ENCODE measurements at regions not wholly inside any gene's neighbourhood (a gene's known extent, or its start where the extent isn't known, plus 50 kb on each side); places are given as distances from the start of the nearest gene placed in this dataset.

DNA sequence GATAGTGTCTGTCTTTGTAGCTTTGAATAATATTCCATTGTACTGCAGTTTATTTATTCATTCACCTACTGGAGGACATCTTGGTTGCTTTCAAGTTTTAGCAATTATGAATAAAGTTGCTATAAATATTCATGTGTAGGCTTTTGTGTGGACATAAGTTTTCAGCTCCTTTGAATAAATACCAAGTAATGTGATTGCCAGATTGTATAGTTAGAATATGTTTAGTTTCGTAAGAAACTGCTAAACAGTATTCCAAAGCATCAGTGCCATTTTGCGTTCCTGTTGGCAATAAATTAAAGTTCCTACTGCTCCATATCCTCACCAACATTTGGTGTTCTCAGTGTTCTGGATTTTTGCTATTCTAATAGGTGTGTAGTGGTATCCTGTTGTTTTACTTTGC is 311.7 kb upstream of the FMN2 start:
- no peak for DNase-seq

DNA sequence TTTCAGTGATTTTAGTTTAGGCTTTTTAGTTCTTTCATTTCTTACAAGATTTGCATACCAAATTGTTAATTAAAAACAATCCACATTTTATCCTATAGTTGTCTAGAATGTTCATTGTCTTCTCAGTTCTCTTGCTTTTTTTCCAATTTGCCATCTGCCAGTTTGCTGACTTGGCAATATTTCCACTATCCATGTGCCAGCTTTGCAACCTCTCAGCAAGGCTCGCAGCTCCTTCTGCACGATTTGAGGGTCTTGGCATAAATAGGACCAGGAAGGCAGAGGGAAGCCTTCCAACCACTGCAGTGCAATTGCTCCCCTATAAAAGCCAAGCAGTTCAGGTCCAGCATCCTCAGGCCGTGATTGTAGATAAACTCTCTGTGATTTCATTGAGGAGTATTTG is 306.8 kb upstream of the FMN2 start:
- DNase-seq, result no peak

DNA sequence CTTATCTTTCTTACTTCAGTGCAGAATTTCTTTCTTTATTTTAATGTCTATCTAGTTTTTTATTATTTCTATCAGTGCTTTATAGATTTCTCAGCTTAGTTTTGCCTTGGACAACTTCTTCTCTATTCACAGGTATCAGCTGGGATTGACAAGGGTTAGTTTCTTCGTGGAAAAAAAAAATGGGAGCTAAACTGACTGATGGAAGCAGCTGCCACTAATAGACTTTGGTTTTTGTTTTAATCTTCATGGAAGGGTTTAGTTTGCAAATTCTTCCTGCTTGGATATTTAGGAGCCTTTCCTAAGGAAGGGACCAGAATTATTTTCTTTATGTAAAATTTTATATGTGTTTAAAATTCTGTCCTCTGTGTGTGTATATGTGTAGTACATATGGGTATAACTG is 306.1 kb upstream of the FMN2 start:
- DNase-seq, result no peak

DNA sequence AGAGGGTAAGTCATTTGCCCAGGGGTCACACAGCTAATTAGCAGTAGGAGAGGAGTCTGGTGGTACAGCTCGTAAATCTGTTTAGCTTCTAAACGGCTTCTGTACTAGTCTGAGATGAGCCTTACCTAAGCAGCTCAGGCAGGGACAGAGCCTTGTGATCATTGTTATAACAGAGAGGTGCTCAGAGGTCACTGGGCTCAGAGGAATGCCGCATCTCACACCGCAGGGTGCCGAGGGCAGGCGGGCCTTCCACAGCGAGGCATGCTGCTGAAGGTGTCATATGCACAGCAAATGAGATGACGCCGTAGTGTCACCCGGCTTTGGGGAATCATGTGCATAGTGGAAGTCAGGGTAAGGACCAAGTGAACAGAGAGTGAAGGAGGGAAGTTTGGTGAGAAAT is 305.2 kb upstream of the FMN2 start:
- no peak for DNase-seq

DNA sequence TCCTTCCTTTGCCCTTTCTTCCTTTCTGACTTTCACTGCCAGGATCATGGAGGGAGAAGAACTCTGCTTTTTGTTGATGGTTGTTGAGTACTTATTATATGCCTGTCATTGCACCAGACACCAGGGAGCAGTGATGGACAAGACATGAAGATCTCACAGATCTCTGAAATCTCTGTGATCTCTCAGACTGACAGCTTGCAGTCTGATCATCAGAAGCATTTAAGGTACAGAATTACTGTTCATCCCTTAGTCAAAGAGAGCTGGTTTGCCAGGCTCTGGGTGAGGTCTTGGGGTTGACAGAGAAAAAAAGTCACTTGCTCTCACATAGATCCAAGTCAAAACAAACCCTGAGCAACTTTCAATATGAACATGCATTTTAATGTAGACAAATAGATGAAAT is 299.5 kb upstream of the FMN2 start:
- DNase-seq, result no peak

DNA sequence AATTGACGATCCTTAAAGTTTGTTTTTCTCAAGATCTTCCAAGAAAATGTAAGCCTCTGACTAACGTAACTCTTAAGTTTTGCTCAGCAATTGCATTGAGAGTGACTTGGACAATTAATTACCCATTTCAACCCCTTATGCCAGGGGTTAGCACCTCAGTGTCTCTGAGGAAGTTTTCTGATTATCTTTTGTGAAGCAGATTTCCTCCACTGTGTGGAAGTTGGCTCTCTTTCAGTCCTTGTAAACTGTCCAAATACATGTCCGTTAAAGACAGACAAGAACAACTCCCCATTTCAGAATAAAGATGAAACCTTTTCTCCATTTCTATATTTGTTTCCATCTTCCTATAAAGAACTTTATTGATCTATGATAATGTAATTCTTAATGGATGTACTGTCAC is 296.4 kb upstream of the FMN2 start:
- no peak for DNase-seq

DNA sequence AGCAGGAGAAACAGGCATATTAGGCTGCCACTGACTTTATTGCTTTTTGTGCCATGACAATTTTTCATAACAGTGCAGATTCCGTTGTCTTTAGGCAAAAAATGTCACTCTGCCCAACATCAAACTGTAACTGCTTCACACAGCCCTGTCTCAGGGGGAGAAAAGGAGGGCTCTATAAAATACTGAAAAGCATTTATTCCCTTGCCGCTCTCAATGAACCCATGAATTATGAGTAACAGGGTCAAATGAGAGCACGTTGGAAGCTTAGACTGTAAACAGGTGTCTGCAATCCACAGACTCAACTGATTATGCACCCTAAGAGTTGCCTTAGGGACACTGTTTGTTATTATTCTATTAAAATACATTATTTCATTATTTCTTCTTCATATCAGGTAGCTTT is 292.1 kb upstream of the FMN2 start:
- no peak for DNase-seq

DNA sequence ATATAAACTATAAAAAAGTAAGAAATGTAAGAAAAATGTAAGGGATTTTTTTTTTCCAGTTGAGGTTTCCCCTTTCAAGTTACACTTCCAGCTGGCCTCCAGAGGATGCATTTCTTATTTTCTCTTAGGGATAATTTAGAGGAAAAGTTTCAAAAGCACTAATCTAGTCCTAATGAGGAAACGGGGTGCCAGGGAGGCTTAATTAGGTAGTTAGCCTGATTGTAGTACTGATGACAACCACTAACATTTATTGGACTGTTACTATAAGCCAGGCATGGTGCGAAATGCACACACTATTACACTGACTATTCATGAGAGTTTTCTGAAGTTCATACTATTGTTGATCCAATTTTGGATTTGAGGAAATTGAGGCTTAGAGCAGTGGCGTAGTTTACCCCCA is 290.8 kb upstream of the FMN2 start:
- DNase-seq, result no peak

DNA sequence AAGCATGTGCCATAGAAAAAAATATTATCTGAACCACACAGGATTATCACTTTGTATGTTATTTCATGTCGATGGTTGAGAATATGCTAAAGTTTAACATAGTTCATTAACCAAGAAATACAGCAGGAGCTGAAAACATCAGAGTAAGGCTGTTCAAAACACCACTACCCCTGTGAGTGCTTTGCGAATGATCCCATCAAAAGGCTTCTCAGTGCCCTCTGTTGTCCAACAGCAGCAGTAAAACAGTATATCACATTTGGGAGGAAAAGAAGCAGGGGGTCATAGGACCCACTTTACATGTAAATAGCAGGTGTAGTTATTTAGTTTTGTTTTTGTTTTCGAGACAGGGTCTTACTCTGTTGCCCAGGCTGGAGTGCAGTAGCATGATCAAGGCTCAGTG is 289.4 kb upstream of the FMN2 start:
- DNase-seq, result no peak

DNA sequence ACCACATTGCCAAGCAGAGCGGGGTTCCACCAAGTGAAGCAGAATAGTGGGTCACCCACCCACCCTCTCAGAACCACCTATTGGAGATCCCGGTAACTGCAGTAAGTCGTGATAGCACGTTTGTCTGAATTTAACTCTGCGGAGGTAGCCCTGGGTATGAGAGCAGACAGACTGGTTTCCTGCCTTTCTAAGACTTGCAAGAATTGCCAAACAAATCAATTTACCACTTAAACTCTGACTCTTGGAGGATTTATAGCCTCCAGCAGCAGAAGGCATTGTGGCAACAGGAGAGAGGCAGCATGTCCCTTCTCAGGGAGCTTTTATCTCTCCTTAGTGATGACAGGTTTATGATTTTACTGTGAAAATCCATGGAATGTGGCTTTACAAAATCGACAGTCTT is 287.9 kb upstream of the FMN2 start:
- DNase-seq, result no peak

DNA sequence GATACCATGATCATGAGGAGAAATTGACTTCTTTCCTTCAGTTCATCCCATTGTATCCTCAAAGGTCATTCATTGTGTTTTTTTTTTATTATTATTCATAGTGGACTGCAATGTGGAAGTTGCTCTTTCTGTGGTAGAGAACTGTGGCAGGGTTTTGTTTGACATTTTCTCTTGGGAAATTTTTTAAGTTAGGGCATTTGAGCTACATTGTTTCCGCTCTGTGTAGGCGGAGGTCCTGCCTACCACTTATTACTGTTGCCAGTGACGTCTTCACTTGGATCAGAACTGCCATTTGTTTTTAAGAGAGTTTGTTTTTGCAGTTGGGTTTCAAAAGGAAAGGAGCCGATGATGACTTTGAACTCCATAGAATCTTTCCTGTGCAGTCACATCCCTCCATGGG is 287.4 kb upstream of the FMN2 start:
- DNase-seq, result no peak

DNA sequence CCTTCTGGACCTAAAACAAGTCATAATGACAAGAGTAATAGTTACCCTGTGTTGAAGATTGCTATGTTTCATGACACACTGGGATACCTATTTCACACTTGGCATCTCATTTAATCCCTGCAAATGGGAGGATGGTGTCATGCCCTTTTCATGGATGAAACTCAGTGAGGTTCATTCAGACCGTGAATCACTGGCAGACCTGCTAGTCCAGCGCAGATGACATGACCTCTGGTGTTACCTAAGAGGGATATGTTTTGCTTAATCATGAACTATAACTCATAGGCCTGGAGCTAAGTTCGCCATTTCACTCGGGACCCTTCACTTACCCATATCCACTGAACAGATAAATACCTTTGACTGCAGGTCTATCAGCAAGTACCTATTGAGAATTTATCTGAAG is 286.6 kb upstream of the FMN2 start:
- DNase-seq, result no peak

DNA sequence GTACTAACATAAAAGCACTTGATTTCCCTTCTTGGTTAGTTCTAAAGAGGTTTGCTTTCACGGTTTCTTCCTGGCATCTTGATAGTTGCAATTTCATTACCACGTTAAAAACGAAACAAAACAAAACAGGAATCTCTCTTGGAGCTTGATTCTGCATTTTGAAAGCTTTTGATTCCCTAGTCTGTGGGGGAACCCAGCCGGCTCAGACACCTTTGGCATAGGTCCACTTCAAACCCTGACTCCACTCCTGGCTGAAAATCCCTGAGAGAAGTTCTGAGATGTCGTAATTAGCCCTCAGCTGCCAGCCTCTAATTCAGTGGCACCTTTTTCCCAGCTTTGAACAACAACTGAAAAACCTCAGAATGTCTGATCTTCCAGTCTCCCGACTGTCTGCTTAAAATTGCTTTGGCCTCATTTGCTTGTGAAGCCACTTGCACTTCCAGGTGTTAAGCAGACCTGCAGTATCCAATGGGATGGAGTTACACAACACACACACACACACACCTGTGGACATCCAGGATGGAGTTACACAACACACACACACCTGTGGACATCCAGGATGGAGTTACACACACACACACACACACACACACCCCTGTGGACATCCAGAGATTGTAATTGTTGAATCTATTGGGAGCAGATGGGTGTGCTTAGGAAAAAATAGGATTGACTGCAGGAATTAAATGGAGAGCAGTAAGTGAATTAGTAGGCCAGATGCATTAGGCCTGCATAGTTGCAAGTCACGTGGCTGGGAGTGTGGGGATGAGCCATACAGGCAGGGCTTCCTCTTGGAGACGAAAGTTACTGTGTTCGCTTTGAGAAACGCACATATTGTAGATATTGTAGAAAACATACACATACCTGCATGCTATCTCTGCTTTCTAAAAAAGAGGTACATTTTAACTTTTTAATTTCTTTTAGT is 285.6 kb upstream of the FMN2 start:
- no peak for DNase-seq

DNA sequence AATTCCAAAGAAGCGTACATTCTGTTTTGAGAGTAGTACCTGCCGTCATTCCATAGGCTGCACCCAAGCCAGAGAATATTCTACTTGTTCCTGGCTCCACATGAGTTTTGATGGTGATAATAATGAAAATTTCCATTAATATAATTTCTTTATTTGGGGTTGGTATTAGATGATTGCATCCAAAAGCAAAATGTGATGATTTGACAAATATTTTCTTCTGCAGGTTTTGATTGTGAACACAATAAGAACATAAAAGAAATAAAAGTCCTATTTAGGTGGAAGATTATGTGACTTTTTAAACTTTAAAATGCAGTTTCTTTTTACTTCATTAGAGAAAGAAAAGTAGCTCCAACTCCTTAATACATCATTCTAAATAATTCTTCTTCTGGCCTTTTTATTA is 284.8 kb upstream of the FMN2 start:
- no peak for DNase-seq

DNA sequence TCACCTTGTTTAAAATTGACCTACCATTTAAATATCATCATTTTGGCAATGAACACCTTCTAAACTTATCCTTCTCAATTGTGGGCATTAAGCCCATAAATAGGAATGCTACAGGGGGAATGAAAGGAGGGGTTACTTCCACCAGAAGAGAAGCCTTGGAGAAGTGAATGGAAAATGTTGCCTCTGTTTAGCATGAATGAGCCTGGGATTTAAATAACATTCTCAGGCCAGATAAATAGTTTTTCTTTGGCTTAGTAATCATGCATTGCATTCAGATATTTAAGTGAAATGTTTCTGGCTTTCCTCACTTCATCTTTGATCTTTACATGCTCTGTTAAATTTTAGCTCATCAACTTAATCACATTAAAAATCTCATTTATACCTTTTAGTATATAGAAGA is 284.3 kb upstream of the FMN2 start:
- no peak for DNase-seq

DNA sequence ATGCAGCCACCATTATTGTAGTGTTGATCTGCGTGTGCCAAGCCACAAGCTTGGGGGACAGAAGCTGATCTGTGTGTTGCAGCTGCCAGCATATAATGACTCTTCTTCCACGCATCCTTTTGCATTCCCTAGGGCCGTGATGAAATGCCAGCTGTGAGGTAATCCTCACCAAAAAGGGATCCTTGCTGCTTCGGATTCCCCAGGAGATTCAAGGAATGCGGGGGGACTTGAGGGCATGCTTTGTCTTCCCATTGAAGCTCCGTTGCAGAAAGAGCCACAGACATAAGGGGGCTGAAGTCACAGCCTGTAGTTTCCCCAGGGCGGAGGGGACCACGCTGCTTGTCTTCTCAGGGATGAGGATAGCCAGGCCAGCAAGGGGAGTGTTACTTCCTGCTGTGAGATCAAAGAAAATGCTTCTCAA is 281.6 kb upstream of the FMN2 start:
- peak in 1 of 58 donors; percentile 26 for DNase-seq

DNA sequence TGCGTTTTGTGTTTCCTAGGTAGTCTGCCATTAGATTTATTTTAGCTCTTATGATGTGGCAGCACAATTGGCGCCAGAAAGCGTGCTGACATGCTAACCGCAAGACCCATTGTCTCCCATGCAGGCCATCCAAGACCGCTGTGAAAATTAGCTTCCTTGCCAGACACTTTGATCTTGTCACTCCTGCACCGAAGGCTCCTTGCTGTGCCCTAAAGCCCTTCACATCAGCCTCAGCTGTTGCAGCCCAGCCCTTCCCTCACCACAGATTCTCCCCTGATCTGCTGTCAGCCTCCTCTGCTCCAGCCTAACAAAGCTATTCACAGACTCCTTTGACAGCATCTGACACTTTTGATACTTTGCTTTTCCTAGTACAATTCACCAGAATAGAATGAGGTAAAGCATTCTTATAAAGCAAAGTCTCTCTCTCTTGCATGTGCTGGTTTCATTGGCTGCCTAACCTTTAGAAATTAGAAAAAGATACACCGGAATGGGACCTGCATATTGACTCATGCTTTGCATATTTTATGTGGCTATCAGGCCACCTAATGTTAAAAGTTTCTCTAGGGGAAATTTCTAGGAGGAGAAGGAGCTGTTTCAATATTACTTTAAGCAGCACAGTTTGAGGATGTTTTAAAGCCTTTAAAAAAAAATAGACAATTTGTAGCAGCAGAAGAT is 280.3 kb upstream of the FMN2 start:
- peak in 1 of 58 donors; percentile 18 for DNase-seq

DNA sequence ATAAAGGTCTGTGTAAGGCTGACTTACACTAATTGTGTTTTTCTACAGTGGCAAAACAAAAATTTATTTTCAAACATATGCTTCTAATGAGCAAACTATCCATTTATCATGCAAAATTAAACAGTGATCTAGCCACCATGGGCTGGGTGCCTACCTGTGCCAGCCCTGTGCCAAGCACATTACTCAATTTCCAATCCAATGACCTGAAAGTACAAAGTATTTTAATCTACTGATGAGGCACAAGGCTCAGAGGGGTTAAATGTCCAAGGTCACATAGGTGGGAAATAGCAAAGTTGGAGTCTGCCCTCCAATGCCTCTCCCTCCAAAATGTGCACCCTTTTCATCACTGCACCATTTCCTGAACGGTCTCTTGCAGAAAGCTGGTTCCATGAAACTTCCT is 279.1 kb upstream of the FMN2 start:
- no peak for DNase-seq

DNA sequence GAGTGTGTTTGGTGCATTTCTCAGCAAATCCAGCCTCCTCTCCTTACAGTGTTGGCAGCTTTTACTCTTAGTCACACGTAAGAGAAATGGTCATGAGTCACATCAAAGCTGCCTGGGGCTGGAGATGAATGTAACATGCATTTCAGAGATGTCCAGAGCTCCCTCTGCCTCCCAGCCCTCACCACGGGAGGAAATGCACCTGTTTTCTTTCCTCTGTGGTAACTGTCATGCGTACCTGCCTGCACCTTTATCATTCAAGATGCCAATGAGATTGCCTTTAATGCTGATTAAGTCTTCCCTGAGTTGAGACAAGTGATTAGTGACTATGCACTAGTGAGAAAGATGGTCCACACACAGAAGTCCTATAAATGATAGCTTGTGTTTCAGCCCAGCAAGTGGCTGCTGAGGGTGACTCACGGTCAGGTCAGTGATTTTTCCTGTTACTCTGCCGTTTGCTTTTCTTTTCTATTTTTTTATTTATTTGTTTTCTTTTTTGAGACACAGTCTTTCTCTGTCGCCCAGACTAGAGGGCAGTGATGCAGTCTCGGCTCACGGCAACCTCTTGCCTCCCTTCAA is 277.3 kb upstream of the FMN2 start:
- peak in 9 of 58 donors; percentile 13 to 67 (median 33) for DNase-seq

DNA sequence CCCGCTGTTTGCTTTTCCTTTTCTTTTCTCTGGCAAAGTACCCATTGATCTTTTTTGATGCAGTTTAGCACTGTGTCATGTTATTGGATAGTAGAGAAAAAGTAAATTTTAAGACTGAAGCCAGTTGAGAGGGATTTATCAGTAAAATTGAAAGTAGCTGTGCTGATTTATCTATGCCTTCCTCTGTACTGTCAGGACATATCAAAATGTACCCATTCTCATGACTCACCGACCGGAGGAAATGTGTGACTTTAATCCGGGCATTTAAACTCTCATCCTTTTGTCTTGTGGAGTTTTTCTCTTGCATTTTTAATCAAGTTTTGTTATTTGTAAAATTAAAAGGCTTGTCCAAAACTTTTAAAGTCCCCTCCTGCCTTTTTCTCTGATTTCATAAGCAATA is 276.6 kb upstream of the FMN2 start:
- DNase-seq, result no peak

DNA sequence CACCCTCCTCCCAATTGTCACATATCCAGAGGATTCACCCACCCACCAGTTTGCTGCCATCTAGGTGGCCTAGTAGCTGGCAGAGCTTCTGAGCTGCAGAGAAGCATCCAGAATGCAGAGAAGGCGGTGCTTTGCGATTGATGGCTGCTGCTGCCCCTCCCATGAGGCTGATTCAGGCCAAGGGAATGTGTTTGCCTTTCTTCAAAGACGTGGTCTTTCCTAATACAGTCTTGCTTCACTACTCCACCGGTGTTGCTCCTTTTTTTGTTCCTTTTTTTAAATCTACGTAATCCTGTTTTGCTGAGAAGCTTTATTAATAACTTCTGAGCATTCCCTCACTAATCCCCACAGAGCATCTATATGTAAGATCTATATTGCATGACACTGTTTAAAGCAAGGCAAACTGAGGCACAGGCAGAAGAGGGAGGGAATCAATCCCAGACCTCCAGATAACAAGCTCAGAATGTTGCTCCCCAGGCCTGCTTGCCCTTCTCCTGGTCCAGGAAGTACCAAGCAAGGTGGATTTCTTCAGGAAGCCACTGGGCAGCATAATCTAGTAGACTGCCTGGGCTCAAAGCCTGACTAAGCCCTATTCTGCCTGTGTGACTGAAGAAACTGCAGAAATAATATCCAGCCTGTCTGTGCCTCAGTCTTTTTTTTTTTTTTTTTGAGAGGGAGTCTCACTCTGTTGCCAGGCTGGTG is 275.5 kb upstream of the FMN2 start:
- peak in 3 of 58 donors; percentile 10 to 42 (median 17) for DNase-seq

DNA sequence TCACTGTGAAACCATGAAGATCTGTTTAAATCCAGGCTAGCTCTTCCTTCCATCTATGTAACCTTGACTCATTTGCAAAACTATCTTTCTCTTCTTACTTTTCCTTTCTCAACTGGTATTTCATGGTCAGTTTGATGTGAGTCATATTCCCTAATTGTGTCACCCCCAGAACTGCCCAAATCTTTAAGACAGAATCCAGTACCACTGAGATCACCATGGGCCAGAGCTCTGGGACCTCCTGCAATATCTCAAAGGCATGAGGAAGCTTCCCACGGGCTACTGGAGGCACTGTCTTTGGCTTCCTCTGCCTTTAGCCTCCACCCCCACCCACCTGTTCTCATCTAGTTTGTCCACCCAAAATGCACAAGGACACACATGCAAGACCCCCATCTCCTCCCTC is 274.4 kb upstream of the FMN2 start:
- no peak for DNase-seq

All from anterior cingulate cortex (tissue), 58 donors.